HG03432 (cell line): ENCODE measurements at regions not wholly inside any gene's neighbourhood (a gene's known extent, or its start where the extent isn't known, plus 50 kb on each side); places are given as distances from the start of the nearest gene placed in this dataset.
"Not testable (repeated sequence)": the region's sequence is repeated elsewhere in the genome, so short reads cannot be mapped to it uniquely, and the experiment has no call there.

ENCODE experiments used
- ATAC-seq: cut with Tn5 transposase; IDR thresholded peaks from one replicate; pipeline ENCODE4 v1.9.1; 2021; ENCODE audit warnings: mild to moderate bottlenecking, moderate library complexity; ENCODE audit not compliant: unreplicated experiment

DNA sequence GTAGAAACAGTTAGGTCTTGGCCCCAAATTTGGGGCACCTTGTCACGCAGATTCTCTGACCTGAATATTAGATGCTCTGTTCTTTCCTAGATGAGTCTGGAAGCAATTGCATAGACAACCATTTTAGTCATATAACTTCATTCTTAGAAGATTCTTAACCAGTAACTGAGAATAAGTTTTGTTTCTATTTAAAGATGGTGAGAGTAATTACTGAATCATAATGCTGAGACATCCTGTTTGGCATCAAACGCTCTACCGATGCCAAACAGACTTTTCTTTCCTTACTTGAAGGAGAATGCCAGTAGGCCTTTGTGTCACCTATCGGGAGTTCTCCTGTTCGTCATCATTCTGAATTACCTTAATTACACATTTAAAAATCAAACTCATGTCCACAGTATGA lies 131.6 kb upstream of the ID4 start:
- no peak for ATAC-seq

DNA sequence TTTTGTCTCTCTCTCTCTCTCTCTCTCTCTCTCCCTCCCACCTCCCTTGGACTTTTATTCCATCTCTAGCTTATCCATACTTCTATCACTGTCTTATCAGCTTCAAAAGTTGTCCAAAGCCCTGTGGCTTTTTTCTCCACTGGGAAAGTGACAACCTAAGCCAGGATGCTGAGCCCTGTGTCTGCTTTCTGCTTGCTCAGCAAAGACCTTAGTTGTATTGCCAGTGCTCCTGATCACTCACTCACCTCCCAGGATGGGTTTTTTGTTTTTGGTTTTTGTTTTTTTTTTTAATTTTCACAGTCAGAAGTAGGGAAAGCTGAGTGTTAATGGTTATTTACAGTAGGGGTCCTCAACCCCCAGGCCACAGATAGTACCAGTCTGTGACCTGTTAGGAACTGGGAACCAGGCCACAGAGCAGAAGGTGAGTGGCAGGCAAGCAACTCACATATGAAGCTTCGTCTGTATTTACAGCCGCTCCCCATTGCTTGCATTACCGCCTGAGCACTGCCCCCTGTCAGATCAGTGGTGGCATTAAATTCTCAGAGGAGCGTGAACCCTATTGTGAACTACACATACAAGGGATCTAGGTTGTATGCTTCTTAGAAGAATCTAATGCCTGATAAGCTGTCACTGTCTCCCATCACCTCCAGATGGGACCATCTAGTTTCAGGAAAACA lies 125.0 kb upstream of the ID4 start:
- no peak for ATAC-seq

DNA sequence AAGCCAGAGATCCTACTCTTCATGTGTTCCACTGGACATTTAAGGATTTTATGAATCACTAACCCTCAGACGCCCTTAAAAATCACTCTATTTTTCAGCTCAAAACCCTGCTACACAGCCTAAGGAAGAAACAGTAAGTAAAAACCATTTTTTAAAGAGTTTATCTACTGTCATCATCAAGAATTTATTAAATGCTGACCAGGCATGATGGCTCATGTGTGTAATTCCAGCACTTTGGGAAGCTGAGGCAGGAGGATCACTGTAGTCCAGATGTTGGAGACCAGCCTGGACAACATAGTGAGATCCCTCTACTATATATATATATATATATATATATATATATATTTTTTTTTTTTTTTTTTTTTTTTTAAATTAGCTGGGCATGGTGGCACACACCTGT lies 124.2 kb upstream of the ID4 start:
- no peak for ATAC-seq

DNA sequence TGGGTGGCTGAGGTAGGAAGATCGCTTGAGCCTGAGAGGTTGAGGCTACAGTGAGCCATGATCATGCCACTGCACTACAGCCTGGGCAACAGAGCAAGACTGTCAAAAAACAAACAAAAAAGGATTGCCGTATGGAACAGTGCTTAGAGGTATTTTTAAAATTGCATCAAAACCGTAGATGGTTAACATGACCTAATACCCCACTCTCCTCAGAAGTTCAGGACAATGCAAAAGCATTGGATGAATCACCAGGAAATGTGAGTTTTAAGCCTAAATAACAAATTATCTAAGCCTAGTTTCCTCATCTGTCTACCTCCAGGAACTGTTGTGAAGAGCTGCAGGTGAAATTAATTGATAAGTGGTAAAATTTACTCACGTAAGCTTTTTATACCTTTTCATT lies 123.8 kb upstream of the ID4 start:
- ATAC-seq, result no peak

DNA sequence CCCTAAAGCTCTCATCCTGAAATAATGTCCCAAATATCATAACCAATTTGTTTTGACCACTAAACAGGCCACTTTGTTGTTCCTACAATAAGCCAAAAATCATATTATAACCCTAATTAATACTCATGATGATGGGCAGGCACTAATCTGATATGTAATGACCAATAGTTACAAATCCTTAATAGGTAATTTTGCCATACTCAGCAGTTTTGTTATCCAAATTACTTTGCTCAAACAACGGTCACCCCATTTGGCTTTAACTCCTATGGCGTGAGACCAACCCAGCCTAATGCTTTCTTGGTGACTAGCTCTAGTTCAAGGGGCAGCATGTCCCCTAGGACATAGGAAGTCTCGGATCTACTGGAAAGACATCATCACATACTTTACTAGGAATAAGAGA lies 123.2 kb upstream of the ID4 start:
- no peak for ATAC-seq

DNA sequence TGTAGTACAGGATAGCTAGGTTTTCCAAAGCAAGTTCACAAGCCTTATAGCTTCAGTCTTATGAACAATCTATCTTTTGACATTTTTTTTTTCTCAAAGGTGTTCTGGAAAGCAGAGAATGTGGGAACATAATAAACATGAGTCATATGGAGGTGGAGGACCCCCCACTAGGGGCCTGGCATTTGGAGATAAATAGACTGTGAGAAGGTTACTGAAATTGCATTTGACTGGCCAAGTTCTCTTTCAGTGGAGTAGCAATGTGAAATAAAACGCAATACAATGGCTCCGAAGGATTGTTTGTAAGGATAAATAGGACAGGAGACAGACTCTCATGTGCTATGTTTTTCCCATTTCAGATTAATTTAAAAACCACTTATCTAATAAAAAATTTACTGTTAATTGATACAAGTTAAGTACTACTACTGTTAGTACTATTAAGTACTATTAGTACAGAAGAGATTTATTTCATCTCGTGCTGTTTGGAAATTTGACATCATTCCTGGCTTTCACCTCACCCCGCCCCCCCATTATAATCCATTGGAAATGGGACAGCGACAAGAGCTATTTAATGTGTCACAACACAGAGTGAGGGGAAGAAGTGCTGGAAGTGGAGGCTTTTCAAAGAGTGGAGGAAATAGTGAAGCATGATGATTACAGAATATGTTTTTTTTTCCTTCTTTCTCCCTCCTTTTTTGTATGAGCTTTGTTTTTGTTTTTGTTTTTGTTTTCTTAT lies 122.6 kb upstream of the ID4 start:
- ATAC-seq, result no peak

DNA sequence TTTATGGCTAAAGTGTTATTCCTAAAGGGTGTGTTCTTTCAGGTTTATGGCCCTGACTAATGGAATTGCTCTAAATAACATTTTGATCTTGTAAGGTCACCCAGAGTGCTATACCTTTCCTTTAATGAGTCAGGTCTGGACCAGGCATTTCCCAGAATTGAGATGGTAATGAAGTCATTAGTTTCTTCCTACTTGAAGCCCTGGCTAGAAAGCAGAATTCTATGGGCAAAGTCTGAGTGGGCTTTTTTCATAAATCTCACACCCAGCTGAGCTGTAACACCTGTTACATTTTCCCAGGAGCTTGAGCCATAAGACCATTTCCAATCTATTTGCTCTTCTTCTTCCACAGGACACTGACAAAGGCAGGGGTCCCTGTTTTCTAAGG lies 122.0 kb upstream of the ID4 start:
- ATAC-seq, result no peak

DNA sequence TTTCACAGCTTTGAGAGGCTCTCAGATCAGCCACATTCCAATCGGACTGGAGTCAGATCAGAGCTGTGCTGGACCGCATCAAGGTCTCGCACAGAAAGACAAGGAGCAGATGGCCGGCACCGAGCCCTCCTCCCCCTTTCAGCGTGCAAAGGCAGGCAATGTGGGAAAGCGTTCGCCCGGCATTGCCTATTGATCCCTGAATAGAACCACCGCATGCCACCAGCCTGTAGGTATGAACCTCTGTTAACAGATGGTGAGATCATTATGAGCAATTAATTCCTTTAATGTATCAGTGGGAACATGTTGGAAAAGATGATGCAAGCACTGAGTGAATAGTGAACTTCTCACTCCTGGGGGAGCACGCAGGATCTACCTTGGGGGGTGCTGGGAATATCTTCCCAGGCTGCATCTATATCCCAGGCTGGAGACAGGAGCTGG lies 117.5 kb upstream of the ID4 start:
- no peak for ATAC-seq

DNA sequence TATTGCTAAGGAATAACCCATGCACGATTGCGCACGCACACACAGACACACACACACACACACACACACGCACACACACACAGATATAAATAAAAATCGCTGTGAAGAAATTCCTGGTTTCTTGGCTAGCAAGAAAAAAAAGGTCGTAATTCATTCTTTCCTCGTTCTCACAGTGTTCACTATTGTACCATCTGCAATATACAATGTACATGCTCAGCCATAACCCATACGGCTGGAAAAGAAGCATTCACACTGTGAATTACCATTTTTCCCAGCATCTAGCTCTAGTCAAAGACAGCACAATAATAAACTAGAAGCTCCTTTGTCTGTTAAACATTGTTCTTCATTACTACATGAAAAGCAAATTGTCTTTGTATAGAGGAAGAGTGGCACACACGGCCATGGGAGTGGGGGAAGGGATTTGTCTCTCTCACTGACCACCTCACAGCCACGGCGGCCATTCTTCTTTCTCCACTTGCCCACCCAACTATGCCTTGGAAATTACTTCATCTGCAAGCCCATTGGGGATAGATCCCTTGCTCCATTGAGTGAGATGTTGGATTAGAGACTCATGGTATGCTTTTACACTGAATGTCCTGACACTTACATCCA lies 115.3 kb upstream of the ID4 start:
- no peak for ATAC-seq

DNA sequence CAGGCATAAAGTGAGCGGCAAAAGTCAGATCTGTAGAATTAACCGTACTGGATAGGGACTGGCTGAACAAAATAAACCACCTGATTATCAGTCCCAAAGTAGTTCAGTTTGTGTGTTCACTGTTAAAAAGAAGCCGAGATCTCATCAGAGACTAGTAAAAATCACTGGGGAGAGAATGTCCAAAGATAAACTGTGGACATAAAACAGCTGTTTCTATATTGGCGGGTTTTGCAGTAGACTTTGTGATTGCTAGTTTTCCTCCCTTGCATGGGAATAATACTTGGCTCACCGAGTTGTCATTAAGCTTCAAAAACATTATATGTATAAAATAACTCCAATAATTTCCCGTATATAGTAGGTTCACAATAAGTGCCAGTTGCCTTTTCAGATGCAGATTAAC lies 114.2 kb upstream of the ID4 start:
- ATAC-seq, result no peak

DNA sequence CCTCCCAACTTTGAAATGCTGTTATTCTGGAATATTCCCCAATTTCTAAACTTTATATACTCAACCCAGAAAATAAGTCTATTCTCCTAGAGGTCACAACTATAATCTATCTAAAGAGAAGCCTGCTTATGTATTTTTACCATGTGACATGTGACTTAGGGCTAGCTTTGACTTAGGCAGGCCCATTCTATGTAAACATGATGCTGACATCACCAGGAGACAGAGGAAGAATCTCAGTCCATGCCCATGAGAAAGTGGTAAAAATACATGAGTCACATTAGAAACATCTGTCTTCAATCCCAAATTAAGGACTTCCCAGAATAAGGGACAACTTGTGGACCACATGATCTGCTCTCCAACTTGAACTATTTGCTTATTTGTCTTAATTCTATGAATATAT lies 113.6 kb upstream of the ID4 start:
- ATAC-seq, result no peak

DNA sequence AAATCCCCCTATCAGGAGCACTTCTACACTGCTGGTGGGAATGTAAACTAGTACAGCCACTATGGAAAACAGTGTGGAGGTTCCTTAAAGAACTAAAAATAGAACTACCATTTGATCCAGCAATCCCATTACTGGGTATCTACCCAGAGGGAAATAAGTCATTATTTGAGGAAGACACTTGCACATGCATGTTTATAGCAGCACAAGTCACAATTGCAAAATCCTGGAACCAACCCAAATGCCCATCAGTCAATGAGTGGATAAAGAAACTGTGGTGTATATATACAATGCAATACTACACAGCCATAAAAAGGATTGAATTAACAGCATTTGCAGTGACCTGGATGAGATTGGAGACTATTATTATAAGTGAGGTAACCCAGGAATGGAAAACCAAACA lies 111.7 kb upstream of the ID4 start:
- not testable (repeated sequence) for ATAC-seq

DNA sequence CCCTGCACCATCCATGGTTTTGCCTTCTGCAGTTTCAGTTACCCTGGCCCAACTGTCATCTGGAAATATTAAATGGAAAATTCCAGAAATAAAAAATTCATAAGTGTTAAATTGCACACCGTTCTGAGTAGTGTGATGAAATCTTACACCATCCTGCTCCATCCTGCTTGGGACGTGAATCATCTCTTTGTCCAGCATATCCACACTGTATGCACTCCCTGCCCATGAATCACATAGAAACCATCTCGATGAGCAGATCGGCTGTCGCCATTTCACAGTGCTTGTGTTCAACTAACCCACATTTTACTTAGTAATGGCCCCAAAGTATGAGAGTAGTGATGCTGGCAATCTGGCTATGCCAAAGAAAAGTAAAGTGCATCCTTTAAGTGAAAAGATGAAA lies 105.9 kb upstream of the ID4 start:
- ATAC-seq, result no peak

DNA sequence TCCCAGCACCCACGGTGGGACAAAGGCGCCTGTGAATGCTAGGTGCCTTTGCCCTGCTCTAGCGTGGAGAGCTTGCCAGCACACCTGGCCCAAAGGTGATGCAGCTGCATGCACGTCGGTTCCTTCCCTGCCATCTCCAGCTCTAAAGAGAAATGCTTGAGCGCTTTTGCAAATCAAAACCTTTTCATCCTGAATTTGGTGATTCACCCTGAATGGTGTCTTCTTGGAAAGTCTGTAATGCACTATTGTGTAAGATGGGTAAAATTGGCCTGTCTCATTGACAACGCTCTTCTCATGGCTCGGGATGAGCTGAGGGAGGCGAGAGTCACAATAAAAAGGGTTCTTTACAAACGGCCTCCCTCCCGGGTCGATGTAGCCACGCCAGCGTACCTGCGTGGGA lies 103.1 kb upstream of the ID4 start:
- no peak for ATAC-seq

DNA sequence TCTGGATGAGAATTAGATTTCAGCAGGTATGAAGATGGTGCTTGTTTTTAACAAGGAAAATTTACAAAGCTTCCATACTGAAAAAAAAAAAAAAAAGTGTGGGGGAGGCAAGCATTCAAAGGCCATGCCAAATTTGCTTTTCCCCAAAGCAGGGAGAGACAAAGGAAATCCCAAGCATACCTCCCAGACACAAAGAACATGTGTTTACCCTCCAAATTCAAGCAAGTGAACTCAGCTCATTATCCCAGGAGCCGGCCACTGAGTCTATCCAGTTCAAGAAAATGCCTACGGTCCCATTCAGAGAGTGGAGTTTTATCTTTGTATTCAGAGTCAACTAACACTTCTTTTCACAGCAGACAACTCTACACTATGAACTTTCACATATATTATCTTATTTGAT lies 102.7 kb upstream of the ID4 start:
- ATAC-seq, result no peak

DNA sequence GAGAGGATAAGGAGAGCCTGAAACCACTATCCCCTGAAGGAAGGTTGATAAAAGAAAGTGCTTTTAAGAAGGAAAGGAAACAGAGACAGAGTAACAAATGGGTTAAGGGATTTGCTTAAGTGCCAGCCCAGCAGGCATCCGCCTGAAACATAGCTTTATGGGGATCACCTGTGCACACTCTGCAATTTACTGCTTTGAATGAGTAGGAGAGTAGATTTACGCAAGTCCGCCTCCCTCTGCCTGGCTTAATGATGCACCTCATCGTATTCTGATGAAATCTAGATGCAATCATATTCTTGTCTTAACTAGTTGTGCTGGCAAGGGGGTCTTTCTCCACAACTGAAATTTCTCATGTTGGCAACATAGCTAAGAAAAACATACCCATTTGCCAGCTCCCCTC lies 101.1 kb upstream of the ID4 start:
- ATAC-seq, result no peak

DNA sequence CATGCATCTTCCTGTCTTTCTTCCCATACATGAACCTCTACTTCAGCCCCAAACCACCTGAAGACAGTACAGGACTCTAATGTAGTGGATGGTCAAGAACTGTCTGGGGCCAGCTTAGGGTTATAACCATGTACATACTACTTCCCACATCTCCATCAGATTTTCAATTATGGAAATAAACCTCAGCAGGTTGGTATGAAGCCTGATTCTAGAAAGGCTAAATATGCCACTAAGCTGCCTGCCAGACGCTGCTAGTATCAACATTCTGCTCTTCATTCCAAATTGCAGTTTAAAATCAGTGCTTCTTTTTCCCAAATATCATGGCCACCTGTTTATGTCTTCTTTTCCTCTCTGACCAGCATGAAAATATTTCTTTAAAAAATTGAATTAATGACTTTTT lies 99.2 kb upstream of the ID4 start:
- ATAC-seq, result no peak

DNA sequence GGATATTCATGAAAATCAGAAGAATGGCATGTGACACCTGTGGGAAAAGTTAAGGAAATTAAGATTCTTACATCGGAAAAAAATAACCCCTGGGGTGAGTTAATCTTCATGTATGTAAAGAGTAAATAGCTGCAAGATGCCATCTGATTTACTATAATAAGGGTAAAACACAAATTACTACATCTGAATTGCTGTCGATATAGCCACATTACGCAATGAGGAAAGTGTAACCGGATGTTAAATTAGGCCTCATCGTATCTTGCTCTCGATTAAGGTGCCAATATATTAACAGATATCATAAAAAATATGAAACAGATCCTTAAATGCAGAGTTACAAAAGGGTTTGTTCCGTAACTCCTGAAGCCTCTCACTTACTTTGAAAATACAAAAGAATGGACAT lies 87.4 kb upstream of the ID4 start:
- ATAC-seq, result no peak

DNA sequence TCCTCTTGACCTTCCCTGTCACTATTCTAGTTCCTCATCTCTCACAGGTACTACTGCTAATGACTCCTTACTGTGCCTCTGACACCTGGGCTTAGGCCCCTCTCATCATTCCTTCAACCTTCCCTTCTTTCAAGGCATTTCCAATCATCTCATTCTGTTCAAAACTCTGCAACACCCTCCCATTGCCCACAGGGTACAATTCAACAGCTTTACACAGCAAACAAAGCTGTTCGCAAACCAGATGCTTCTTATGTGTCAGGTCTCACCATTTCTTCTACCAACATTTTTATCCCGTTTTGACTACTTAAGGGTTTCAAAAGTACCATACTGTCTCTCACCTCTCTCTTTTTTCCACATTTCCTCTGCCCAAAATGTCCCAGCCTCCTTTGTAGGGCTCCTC lies 84.4 kb upstream of the ID4 start:
- no peak for ATAC-seq

DNA sequence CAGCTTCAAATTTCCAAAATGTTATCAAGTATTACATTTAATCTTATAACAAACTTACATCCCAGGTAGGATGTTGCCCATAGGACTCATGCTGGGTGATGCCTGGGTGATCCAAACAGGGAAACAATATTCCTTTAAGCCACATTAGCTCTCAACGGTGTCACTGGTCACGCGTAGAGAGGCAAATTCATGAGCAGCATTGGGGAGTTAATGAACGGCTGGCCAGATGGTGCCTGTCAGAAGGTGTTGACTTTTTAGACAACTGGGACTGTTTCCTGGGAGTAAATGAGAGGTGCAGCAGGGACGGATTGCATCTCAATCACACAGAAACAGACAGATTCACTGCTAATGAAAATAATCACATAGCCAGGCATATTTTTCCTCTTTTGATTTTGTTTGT lies 83.3 kb upstream of the ID4 start:
- ATAC-seq, result no peak

DNA sequence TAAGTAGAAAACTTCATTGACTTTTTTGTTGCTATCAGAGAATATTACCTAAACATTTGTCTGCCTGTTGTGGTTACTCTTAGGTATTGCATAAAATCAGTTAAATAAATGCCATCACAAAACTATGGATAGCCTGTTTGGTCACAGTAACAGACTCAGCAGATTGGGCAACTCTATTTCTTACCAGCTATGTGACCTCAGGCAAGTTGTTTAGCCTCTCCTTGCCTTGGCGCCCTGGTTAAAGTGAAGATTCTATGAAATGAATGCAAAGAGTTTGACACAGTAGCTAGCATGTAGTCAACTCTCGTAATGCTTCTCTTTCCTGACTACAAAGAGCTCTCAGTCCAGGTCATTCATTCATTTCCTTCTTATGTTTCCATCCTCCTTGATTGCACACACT lies 82.5 kb upstream of the ID4 start:
- no peak for ATAC-seq

DNA sequence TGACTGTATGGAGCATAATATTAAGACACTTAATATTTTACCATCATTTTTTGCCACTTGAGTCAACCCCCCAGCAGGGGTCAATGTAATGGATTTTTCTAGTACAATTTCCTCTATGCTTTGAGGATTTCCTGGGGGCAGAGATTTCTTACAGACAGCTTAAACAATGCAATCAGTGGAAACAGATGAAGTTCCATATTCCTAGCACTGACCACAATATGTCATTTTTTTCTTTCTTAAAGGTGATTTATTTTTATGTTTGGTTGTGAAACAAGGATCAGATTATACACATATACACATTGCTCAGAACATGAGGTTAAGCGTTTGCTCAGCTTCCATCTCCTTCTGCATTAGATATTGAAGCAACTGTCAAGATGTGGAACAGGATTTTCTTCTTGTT lies 82.0 kb upstream of the ID4 start:
- ATAC-seq, result no peak

DNA sequence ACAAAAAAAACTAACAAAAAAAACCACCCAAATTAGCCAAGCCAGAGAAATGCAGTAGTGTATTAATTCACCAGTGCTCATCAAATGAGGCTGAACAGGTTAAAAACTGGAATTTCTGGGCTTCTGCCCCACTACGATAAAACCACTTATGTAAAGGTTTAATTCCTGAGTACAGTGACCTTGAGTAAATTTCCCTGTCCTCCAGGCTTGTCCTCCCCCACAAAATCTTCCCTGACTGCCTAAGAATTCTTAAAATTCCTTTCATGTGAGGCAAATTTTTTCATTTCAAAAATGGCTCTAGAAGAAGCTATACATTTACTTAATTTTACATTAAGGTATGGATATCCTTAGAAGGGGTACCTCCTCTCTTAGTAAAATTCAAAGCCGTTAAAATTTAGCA lies 80.1 kb upstream of the ID4 start:
- ATAC-seq, result no peak
